Mesothelial cell of epicardium (in vitro differentiated cells): ENCODE measurements at regions not wholly inside any gene's neighbourhood (a gene's known extent, or its start where the extent isn't known, plus 50 kb on each side); places are given as distances from the start of the nearest gene placed in this dataset.

Source experiments
- DNase-seq, 2 experiments: peaks; one replicate each; pipeline ENCODE4 v3.0.0; 2021; ENCODE audit warnings: low spot score in 2 of 2; ENCODE audit not compliant: unreplicated experiment in 2 of 2
- H3K27ac Mint-ChIP-seq: 2 replicates; pipeline ENCODE4 v1.8.0; 2021; ENCODE audit warnings: mixed read lengths
- H3K27me3 Mint-ChIP-seq: 2 replicates; pipeline ENCODE4 v1.8.0; 2021; ENCODE audit warnings: low read depth, mixed read lengths
- H3K36me3 Mint-ChIP-seq: 2 replicates; pipeline ENCODE4 v1.8.0; 2021; ENCODE audit warnings: mixed read lengths
- H3K4me1 Mint-ChIP-seq: 2 replicates; pipeline ENCODE4 v1.8.0; 2021; ENCODE audit warnings: mixed read lengths
- H3K4me3 Mint-ChIP-seq: 2 replicates; pipeline ENCODE4 v1.8.0; 2021; ENCODE audit warnings: mild to moderate bottlenecking, moderate library complexity, mixed read lengths
- H3K9me3 Mint-ChIP-seq: 2 replicates; pipeline ENCODE4 v1.8.0; 2021; ENCODE audit warnings: mixed read lengths
- CTCF ChIP-seq: fragments of 200-600 bp; sonication (generic); IDR thresholded peaks from one replicate; pipeline ENCODE4 v1.5.0; 2021; ENCODE audit warnings: antibody characterized with exemption; ENCODE audit not compliant: unreplicated experiment

GRCh38 chr2:240269380-240269779 lies 128.9 kb upstream of the OTOS start:
- Mint-ChIP-seq H3K27ac (no peak overlapping the region), H3K4me1 (peaks cover 4% of the 10 kb centered on the region), H3K4me3 (no peak overlapping the region), H3K9me3 (peaks cover 60% of the 10 kb centered on the region), H3K36me3 (no peaks in the 10 kb centered on the region), H3K27me3 (peaks cover 17% of the 10 kb centered on the region)
- no peak for DNase-seq
- TF ChIP-seq CTCF = no peak

- H3K27me3 Mint-ChIP-seq = peaks cover 17% of the 10 kb centered on the region
- no peak for TF ChIP-seq CTCF
- no peak overlapping the region for H3K4me3 Mint-ChIP-seq
- DNase-seq = peak in 1 of 2 experiments; percentile 25
- H3K36me3 Mint-ChIP-seq = no peaks in the 10 kb centered on the region
- H3K27ac Mint-ChIP-seq = no peak overlapping the region
- H3K9me3 Mint-ChIP-seq = peaks cover 56% of the 10 kb centered on the region
- peaks cover 9% of the 10 kb centered on the region for H3K4me1 Mint-ChIP-seq
Measured at GRCh38 chr2:240269886-240270285, 129.4 kb upstream of the OTOS start.

GRCh38 chr2:240271716-240272341 lies 131.4 kb upstream of the OTOS start:
- peaks cover 26% of the 10 kb centered on the region for H3K4me1 Mint-ChIP-seq
- H3K36me3 Mint-ChIP-seq = no peaks in the 10 kb centered on the region
- no peak overlapping the region for H3K27ac Mint-ChIP-seq
- H3K4me3 Mint-ChIP-seq = no peak overlapping the region
- DNase-seq = no peak
- no peak for TF ChIP-seq CTCF
- H3K9me3 Mint-ChIP-seq = peaks cover 37% of the 10 kb centered on the region
- peaks cover 13% of the 10 kb centered on the region for H3K27me3 Mint-ChIP-seq

- Mint-ChIP-seq H3K27me3 (peaks cover 18% of the 10 kb centered on the region), H3K9me3 (peaks cover 37% of the 10 kb centered on the region), H3K36me3 (no peaks in the 10 kb centered on the region), H3K27ac (peak overlapping the region; percentile 5), H3K4me1 (peaks cover 28% of the 10 kb centered on the region), H3K4me3 (no peak overlapping the region)
- TF ChIP-seq CTCF = no peak
- DNase-seq = no peak
Measured at GRCh38 chr2:240275386-240275785, 134.9 kb upstream of the OTOS start.

- H3K27ac Mint-ChIP-seq = no peak overlapping the region
- peaks cover 36% of the 10 kb centered on the region for H3K27me3 Mint-ChIP-seq
- peaks cover 28% of the 10 kb centered on the region for H3K4me1 Mint-ChIP-seq
- peaks cover 3% of the 10 kb centered on the region for H3K36me3 Mint-ChIP-seq
- no peak overlapping the region for H3K4me3 Mint-ChIP-seq
- DNase-seq = peak in 1 of 2 experiments; percentile 26
- H3K9me3 Mint-ChIP-seq = peaks cover 40% of the 10 kb centered on the region
- TF ChIP-seq CTCF = no peak
Measured at GRCh38 chr2:240277073-240277806, 136.8 kb upstream of the OTOS start.
